ENCODE measurements at regions not wholly inside any gene's neighbourhood (a gene's known extent, or its start where the extent isn't known, plus 50 kb on each side); places are given as distances from the start of the nearest gene placed in this dataset.

DNA sequence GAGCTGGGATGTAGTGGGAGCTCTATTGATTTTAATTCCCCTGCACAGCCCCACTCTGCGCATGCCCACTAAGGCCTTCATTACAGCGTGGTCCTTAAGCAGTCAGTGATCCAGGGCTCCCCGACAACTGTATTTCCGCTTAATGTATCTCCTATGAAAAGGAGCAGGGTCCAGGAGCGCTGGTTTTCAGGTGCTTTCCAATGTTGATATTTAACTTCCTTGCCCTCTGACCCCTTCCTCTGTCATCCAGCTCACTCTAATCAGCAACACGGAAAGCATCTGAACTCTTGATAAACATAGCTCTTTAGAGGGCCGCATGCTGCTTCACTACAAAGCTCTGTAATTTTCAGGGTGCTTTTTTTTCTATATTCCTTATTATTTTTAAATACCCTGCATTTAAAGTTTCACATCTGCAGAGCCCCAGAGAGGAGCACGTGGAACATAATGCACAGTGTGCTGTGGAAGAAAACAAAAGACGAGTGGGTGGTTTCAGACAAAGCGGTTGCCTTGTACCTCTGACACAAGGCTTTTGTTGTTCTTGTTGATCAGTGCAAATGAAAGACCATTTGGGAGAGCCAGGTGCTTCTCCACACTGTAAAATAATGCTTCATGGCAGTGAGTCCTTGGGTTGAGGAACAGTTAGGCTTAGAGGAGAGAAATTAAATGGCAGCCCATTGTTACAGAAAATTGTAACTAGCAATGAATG, 465.9 kb upstream of the CELF2 start:
- peaks cover 7% of the 10 kb centered on the region for H3K27me3 Mint-ChIP-seq (ENCODE audit: low read depth)
- H3K4me1 Mint-ChIP-seq (ENCODE audit: low read depth), result peaks cover 5% of the 10 kb centered on the region

GRCh38 chr10:10552948-10553347, 464.7 kb upstream of the CELF2 start:
- DNase-seq, result no peak
- H3K4me3 Mint-ChIP-seq, result no peak overlapping the region
- H3K36me3 Mint-ChIP-seq (ENCODE audit: insufficient read depth in 2 of 2), result no peaks in the 10 kb centered on the region
- no peak overlapping the region for H3K27ac Mint-ChIP-seq
- H3K27me3 Mint-ChIP-seq (ENCODE audit: low read depth), result peaks cover 7% of the 10 kb centered on the region
- peak in 1 of 2 donors; percentile 53 for ATAC-seq (replicated peaks in 1 of 2)
- H3K4me1 Mint-ChIP-seq (ENCODE audit: low read depth), result peaks cover 5% of the 10 kb centered on the region
- H3K9me3 Mint-ChIP-seq, result no peaks in the 10 kb centered on the region

More for the DNA sequence above, 465.9 kb upstream of the CELF2 start:
- H3K36me3 Mint-ChIP-seq (ENCODE audit: insufficient read depth in 2 of 2), result no peaks in the 10 kb centered on the region
- H3K4me3 Mint-ChIP-seq, result no peak overlapping the region
- H3K9me3 Mint-ChIP-seq, result no peaks in the 10 kb centered on the region
- no peak overlapping the region for H3K27ac Mint-ChIP-seq
- ATAC-seq (replicated peaks in 1 of 2) (no peak), DNase-seq (no peak)

GRCh38 chr10:10564081-10564794, 453.4 kb upstream of the CELF2 start:
- DNase-seq (no peak), ATAC-seq (replicated peaks in 1 of 2) (no peak)
- peaks cover 0 to 3% of the 10 kb centered on the region in 2 donors for H3K9me3 Mint-ChIP-seq
- no peaks in the 10 kb centered on the region for H3K36me3 Mint-ChIP-seq (ENCODE audit: insufficient read depth in 2 of 2)
- H3K4me1 Mint-ChIP-seq (ENCODE audit: low read depth), result no peaks in the 10 kb centered on the region
- H3K27ac Mint-ChIP-seq, result no peak overlapping the region
- peaks cover 36% of the 10 kb centered on the region for H3K27me3 Mint-ChIP-seq (ENCODE audit: low read depth)
- H3K4me3 Mint-ChIP-seq, result no peak overlapping the region

GRCh38 chr10:10576937-10577336, 440.7 kb upstream of the CELF2 start:
- H3K4me3 Mint-ChIP-seq, result no peak overlapping the region
- H3K27ac Mint-ChIP-seq, result no peak overlapping the region
- H3K27me3 Mint-ChIP-seq (ENCODE audit: low read depth), result peaks cover 31% of the 10 kb centered on the region
- no peak for ATAC-seq (replicated peaks in 1 of 2)
- H3K9me3 Mint-ChIP-seq, result no peaks in the 10 kb centered on the region
- H3K4me1 Mint-ChIP-seq (ENCODE audit: low read depth), result no peaks in the 10 kb centered on the region
- H3K36me3 Mint-ChIP-seq (ENCODE audit: insufficient read depth in 2 of 2), result no peaks in the 10 kb centered on the region
- DNase-seq, result no peak

DNA sequence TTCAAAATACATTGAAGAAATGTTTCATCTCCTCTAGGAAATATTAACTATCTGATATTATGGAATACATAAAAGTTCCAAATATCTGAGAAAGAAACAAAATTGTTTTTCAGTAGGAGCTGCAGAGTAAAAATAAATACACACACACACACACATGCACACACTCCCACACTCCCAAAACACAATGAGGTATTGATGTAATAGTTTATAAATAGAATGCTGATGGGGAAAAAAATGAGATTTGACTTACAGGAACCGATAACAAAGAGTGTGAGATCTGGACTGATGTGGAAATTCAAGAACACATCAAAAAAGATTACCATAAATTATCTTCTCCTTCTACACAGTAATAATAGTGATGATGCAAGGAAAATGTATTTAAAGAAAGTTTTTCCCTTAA, 438.0 kb upstream of the CELF2 start:
- Mint-ChIP-seq H3K4me3 (no peak overlapping the region), H3K4me1 (ENCODE audit: low read depth) (no peaks in the 10 kb centered on the region), H3K27ac (no peak overlapping the region), H3K27me3 (ENCODE audit: low read depth) (peaks cover 37% of the 10 kb centered on the region), H3K9me3 (no peaks in the 10 kb centered on the region), H3K36me3 (ENCODE audit: insufficient read depth in 2 of 2) (no peaks in the 10 kb centered on the region)
- DNase-seq, result no peak
- no peak for ATAC-seq (replicated peaks in 1 of 2)

DNA sequence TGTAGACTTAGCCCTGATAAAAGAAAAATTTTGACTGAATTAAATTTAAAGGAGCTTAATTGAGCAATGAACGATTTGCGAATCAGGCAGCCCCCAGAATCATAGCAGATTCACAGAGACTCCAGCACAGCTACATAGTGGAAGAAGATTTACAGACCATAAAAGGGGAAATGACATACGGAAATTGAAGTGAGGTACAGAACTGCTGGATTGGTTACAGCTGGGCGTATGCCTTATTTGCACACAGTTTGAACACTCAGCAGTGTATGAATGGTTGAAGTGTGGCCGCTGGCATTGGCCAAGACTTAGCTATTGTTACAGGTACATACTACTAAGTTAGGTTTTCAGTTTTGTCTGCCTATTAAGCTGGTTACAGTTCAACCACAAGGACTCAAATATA, 433.5 kb upstream of the CELF2 start:
- no peak for ATAC-seq (replicated peaks in 1 of 2)
- peaks cover 45% of the 10 kb centered on the region for H3K27me3 Mint-ChIP-seq (ENCODE audit: low read depth)
- H3K36me3 Mint-ChIP-seq (ENCODE audit: insufficient read depth in 2 of 2), result no peaks in the 10 kb centered on the region
- no peak for DNase-seq
- H3K27ac Mint-ChIP-seq, result no peak overlapping the region
- no peak overlapping the region for H3K4me3 Mint-ChIP-seq
- no peaks in the 10 kb centered on the region for H3K9me3 Mint-ChIP-seq
- H3K4me1 Mint-ChIP-seq (ENCODE audit: low read depth), result peaks cover 5% of the 10 kb centered on the region

GRCh38 chr10:10587744-10588393, 429.8 kb upstream of the CELF2 start:
- H3K27ac Mint-ChIP-seq, result no peak overlapping the region
- H3K4me3 Mint-ChIP-seq, result no peak overlapping the region
- H3K4me1 Mint-ChIP-seq (ENCODE audit: low read depth), result peaks cover 23% of the 10 kb centered on the region
- no peaks in the 10 kb centered on the region for H3K9me3 Mint-ChIP-seq
- no peak for ATAC-seq (replicated peaks in 1 of 2)
- no peak for DNase-seq
- no peaks in the 10 kb centered on the region for H3K36me3 Mint-ChIP-seq (ENCODE audit: insufficient read depth in 2 of 2)
- peaks cover 38% of the 10 kb centered on the region for H3K27me3 Mint-ChIP-seq (ENCODE audit: low read depth)

DNA sequence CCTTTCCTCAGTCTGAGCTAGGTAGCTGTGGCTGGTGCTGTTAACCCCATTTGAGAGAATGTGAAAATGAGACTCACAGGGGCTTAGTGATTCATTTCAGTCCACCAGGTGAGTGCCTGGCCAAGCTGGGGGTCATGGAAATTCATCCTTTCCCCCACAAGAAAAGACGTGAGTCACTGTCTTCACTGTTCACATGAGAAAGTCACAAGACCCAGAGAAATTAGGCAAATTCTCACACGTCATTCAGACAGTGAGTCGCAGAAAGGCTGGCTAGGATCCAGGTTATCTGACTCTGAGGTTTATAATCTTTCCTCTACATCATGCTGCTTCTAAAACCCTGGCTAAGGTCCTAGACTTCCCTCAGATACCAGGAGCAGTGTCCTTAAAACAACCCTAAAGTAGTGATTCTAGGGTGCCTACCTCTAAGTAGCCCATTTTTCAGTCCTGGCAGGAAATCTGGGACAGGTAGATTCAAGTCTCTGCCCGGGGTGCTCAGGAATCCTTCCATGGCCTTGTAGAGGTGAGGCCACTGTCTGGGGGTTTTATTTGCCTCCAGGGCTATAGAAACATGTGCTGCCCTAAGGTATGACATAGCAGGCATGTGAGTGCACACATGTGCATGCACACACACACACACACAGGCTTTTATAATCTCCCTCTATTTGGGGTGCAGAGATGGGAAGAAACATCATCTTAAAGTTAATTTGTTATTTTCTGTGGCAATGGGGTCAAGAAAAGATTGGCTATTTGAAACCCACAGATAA, 427.9 kb upstream of the CELF2 start:
- Mint-ChIP-seq H3K27me3 (ENCODE audit: low read depth) (peaks cover 48% of the 10 kb centered on the region), H3K4me1 (ENCODE audit: low read depth) (peaks cover 23% of the 10 kb centered on the region), H3K9me3 (no peaks in the 10 kb centered on the region), H3K36me3 (ENCODE audit: insufficient read depth in 2 of 2) (no peaks in the 10 kb centered on the region), H3K4me3 (no peak overlapping the region), H3K27ac (no peak overlapping the region)
- ATAC-seq (replicated peaks in 1 of 2) (peak; percentile 89 to 90), DNase-seq (peak; percentile 25 to 37)

DNA sequence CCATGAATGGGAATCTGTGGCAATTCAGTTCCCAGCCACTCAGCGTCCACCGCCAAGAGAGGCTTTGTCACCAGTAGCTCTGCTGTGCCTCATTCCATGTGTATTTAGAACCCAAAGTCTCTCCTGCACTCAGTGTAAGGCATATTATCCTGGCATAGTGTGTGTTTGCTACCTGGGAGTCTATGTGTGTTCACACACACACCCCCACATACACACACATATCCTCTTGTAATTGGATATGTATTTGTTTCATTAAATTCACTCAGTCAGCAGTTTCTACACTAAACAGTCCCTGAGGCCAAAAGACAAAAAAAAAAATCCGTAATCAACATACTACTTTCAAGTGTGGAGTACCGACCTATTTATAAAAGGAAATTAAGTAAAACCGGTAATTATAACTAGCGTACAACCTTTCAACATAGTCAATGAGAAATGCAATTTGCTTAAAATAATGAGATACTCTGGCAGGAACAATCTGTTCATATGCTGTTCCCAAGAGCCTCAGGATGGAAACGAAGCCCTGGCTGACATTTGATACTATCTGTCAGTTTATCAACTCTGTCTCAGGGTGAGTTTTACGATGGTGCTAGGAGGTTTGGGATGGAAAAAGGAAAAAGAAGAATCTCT, 425.8 kb upstream of the CELF2 start:
- Mint-ChIP-seq H3K4me1 (ENCODE audit: low read depth) (peaks cover 23% of the 10 kb centered on the region), H3K27me3 (ENCODE audit: low read depth) (peaks cover 42% of the 10 kb centered on the region), H3K27ac (no peak overlapping the region), H3K36me3 (ENCODE audit: insufficient read depth in 2 of 2) (no peaks in the 10 kb centered on the region), H3K4me3 (no peak overlapping the region), H3K9me3 (no peaks in the 10 kb centered on the region)
- ATAC-seq (replicated peaks in 1 of 2) (no peak), DNase-seq (no peak)

DNA sequence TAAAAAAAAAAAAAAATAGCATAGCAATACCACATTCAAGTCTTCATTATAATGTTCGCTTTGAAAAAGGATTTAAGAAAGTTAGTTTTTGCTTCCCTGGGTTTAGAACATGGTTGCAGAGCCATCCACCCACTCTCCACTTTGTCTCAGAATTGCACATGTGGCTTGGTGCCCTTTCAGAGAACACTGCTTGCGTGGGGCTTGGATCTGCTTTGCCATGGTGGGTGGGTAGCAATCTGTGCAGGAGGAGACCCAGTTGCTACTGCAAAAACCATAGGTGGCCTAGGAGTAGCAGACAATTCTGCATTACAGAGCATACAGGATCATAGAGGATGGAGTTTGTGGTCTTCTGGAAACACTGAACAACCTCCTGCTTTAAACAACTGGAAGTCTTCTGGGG, 421.4 kb upstream of the CELF2 start:
- DNase-seq, result no peak
- Mint-ChIP-seq H3K4me1 (ENCODE audit: low read depth) (no peaks in the 10 kb centered on the region), H3K27me3 (ENCODE audit: low read depth) (peaks cover 38% of the 10 kb centered on the region), H3K27ac (no peak overlapping the region), H3K4me3 (no peak overlapping the region), H3K36me3 (ENCODE audit: insufficient read depth in 2 of 2) (no peaks in the 10 kb centered on the region), H3K9me3 (no peaks in the 10 kb centered on the region)
- ATAC-seq (replicated peaks in 1 of 2), result no peak

- Mint-ChIP-seq H3K27me3 (ENCODE audit: low read depth) (peaks cover 35% of the 10 kb centered on the region), H3K9me3 (no peaks in the 10 kb centered on the region), H3K27ac (no peak overlapping the region), H3K36me3 (ENCODE audit: insufficient read depth in 2 of 2) (no peaks in the 10 kb centered on the region), H3K4me1 (ENCODE audit: low read depth) (no peaks in the 10 kb centered on the region), H3K4me3 (no peak overlapping the region)
- no peak for DNase-seq
- no peak for ATAC-seq (replicated peaks in 1 of 2)
Measured at GRCh38 chr10:10598297-10598696, 419.4 kb upstream of the CELF2 start.

DNA sequence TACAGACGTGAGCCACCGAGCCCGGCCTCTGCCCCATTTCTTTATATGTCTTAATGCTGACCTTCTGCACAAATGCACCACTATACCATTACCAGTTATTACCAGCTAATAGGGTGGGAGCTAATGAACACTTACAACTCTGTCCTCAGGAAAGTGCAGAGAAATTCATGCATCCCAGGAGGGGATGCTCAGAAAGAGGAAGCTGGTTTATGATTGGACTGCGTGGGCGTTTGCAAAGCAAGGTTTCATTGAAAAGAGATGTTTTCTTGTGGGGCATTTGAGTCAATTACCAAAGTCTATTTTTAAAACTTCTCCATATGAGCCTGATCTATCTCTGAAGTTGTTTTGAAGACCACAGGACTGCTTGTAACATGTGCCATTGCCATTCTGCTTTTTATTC, 417.7 kb upstream of the CELF2 start:
- H3K4me3 Mint-ChIP-seq, result no peak overlapping the region
- peaks cover 22% of the 10 kb centered on the region for H3K27me3 Mint-ChIP-seq (ENCODE audit: low read depth)
- no peaks in the 10 kb centered on the region for H3K36me3 Mint-ChIP-seq (ENCODE audit: insufficient read depth in 2 of 2)
- ATAC-seq (replicated peaks in 1 of 2) (no peak), DNase-seq (no peak)
- H3K9me3 Mint-ChIP-seq, result peaks cover 2% of the 10 kb centered on the region in 2 donors
- H3K27ac Mint-ChIP-seq, result no peak overlapping the region
- H3K4me1 Mint-ChIP-seq (ENCODE audit: low read depth), result no peaks in the 10 kb centered on the region

Measured in activated T-cell treated with anti-CD3 and anti-CD28 coated beads, Interleukin-2, amount 50 U/mL, for 72 hours (primary cell).